ENCODE measurements at regions not wholly inside any gene's neighbourhood (a gene's known extent, or its start where the extent isn't known, plus 50 kb on each side); places are given as distances from the start of the nearest gene placed in this dataset.

- no peak for ATAC-seq
- POLR2A ChIA-PET, result no interaction called here
- no peak overlapping the region for H3K4me3 Mint-ChIP-seq
- H3K9me3 Mint-ChIP-seq, result peaks cover 0 to 10% (median 0%) of the 10 kb centered on the region in 9 donors
- no peak overlapping the region for H3K27ac Mint-ChIP-seq
- no peaks in the 10 kb centered on the region for H3K4me1 Mint-ChIP-seq
- no peak for DNase-seq
- H3K36me3 Mint-ChIP-seq, result peaks cover 0 to 5% (median 0%) of the 10 kb centered on the region in 3 donors
- no peaks in the 10 kb centered on the region for H3K27me3 Mint-ChIP-seq
These were observed 789.9 kb upstream of the C9orf72 start for GRCh38 chr9:28363151-28363562.

GRCh38 chr9:28365020-28365640 lies 791.8 kb upstream of the C9orf72 start:
- POLR2A ChIA-PET, result no interaction called here
- H3K9me3 Mint-ChIP-seq, result peaks cover 0 to 16% (median 0%) of the 10 kb centered on the region in 9 donors
- H3K27me3 Mint-ChIP-seq, result no peaks in the 10 kb centered on the region
- no peaks in the 10 kb centered on the region for H3K4me1 Mint-ChIP-seq
- DNase-seq (no peak), ATAC-seq (no peak)
- H3K4me3 Mint-ChIP-seq, result no peak overlapping the region
- no peak overlapping the region for H3K27ac Mint-ChIP-seq
- H3K36me3 Mint-ChIP-seq, result peaks cover 0 to 5% (median 0%) of the 10 kb centered on the region in 3 donors

GRCh38 chr9:28365728-28366127 lies 792.4 kb upstream of the C9orf72 start:
- POLR2A ChIA-PET, result no interaction called here
- DNase-seq (no peak), ATAC-seq (no peak)
- no peaks in the 10 kb centered on the region for H3K27me3 Mint-ChIP-seq
- H3K4me3 Mint-ChIP-seq, result no peak overlapping the region
- H3K9me3 Mint-ChIP-seq, result peaks cover 0 to 14% (median 0%) of the 10 kb centered on the region in 9 donors
- H3K36me3 Mint-ChIP-seq, result peaks cover 0 to 5% (median 0%) of the 10 kb centered on the region in 3 donors
- no peak overlapping the region for H3K27ac Mint-ChIP-seq
- H3K4me1 Mint-ChIP-seq, result no peaks in the 10 kb centered on the region

GRCh38 chr9:28378231-28378630 lies 805.0 kb upstream of the C9orf72 start:
- Mint-ChIP-seq H3K4me1 (no peaks in the 10 kb centered on the region), H3K27me3 (no peaks in the 10 kb centered on the region), H3K9me3 (peaks cover 0 to 9% (median 0%) of the 10 kb centered on the region in 9 donors), H3K4me3 (no peak overlapping the region), H3K27ac (no peak overlapping the region), H3K36me3 (no peaks in the 10 kb centered on the region)
- POLR2A ChIA-PET, result no interaction called here
- no peak for DNase-seq
- ATAC-seq, result no peak

- Mint-ChIP-seq H3K27me3 (no peaks in the 10 kb centered on the region), H3K4me1 (no peaks in the 10 kb centered on the region), H3K9me3 (peaks cover 0 to 9% (median 0%) of the 10 kb centered on the region in 9 donors), H3K4me3 (no peak overlapping the region), H3K27ac (no peak overlapping the region), H3K36me3 (no peaks in the 10 kb centered on the region)
- POLR2A ChIA-PET, result no interaction called here
- no peak for ATAC-seq
- DNase-seq, result no peak
These were observed 805.8 kb upstream of the C9orf72 start for GRCh38 chr9:28379082-28379481.

GRCh38 chr9:28389411-28389810 lies 816.1 kb upstream of the C9orf72 start:
- Mint-ChIP-seq H3K9me3 (peaks cover 0 to 17% (median 4%) of the 10 kb centered on the region in 9 donors), H3K36me3 (no peaks in the 10 kb centered on the region), H3K27me3 (no peaks in the 10 kb centered on the region), H3K4me3 (no peak overlapping the region), H3K4me1 (no peaks in the 10 kb centered on the region), H3K27ac (no peak overlapping the region)
- ATAC-seq, result no peak
- POLR2A ChIA-PET, result no interaction called here
- DNase-seq, result no peak

- Mint-ChIP-seq H3K4me3 (no peak overlapping the region), H3K27ac (no peak overlapping the region), H3K36me3 (no peaks in the 10 kb centered on the region), H3K4me1 (no peaks in the 10 kb centered on the region), H3K9me3 (peaks cover 0 to 9% (median 2%) of the 10 kb centered on the region in 9 donors), H3K27me3 (no peaks in the 10 kb centered on the region)
- DNase-seq (no peak), ATAC-seq (no peak)
- POLR2A ChIA-PET, result no interaction called here
These were observed 821.5 kb upstream of the C9orf72 start for GRCh38 chr9:28394774-28395173.

GRCh38 chr9:28396058-28396457 lies 822.8 kb upstream of the C9orf72 start:
- DNase-seq (no peak), ATAC-seq (no peak)
- H3K4me1 Mint-ChIP-seq, result no peaks in the 10 kb centered on the region
- H3K27ac Mint-ChIP-seq, result no peak overlapping the region
- H3K9me3 Mint-ChIP-seq, result peaks cover 0 to 9% (median 2%) of the 10 kb centered on the region in 9 donors
- H3K36me3 Mint-ChIP-seq, result no peaks in the 10 kb centered on the region
- H3K4me3 Mint-ChIP-seq, result no peak overlapping the region
- POLR2A ChIA-PET, result no interaction called here
- no peaks in the 10 kb centered on the region for H3K27me3 Mint-ChIP-seq

GRCh38 chr9:28407351-28407750 lies 834.1 kb upstream of the C9orf72 start:
- no peak overlapping the region for H3K27ac Mint-ChIP-seq
- H3K4me1 Mint-ChIP-seq, result no peaks in the 10 kb centered on the region
- POLR2A ChIA-PET, result no interaction called here
- peaks cover 0 to 10% (median 0%) of the 10 kb centered on the region in 9 donors for H3K9me3 Mint-ChIP-seq
- ATAC-seq (no peak), DNase-seq (no peak)
- no peaks in the 10 kb centered on the region for H3K36me3 Mint-ChIP-seq
- no peak overlapping the region for H3K4me3 Mint-ChIP-seq
- H3K27me3 Mint-ChIP-seq, result no peaks in the 10 kb centered on the region

- ATAC-seq, result no peak
- POLR2A ChIA-PET, result no interaction called here
- no peak overlapping the region for H3K4me3 Mint-ChIP-seq
These were observed 836.6 kb upstream of the C9orf72 start for GRCh38 chr9:28409919-28410318.

GRCh38 chr9:28410411-28410810 lies 837.1 kb upstream of the C9orf72 start:
- no peak for ATAC-seq

More at GRCh38 chr9:28409919-28410318, 836.6 kb upstream of the C9orf72 start:
- Mint-ChIP-seq H3K9me3 (peaks cover 0 to 10% (median 0%) of the 10 kb centered on the region in 9 donors), H3K4me1 (no peaks in the 10 kb centered on the region), H3K27ac (no peak overlapping the region), H3K36me3 (no peaks in the 10 kb centered on the region), H3K27me3 (no peaks in the 10 kb centered on the region)
- no peak for DNase-seq

GRCh38 chr9:28413471-28413870 lies 840.2 kb upstream of the C9orf72 start:
- no peak for DNase-seq
- Mint-ChIP-seq H3K27ac (no peak overlapping the region), H3K27me3 (no peaks in the 10 kb centered on the region), H3K4me1 (no peaks in the 10 kb centered on the region), H3K9me3 (peaks cover 0 to 9% (median 0%) of the 10 kb centered on the region in 9 donors), H3K4me3 (no peak overlapping the region), H3K36me3 (no peaks in the 10 kb centered on the region)
- POLR2A ChIA-PET, result no interaction called here
- ATAC-seq, result no peak

More at GRCh38 chr9:28410411-28410810, 837.1 kb upstream of the C9orf72 start:
- Mint-ChIP-seq H3K27ac (no peak overlapping the region), H3K4me3 (no peak overlapping the region), H3K9me3 (peaks cover 0 to 10% (median 0%) of the 10 kb centered on the region in 9 donors), H3K4me1 (no peaks in the 10 kb centered on the region), H3K27me3 (no peaks in the 10 kb centered on the region), H3K36me3 (no peaks in the 10 kb centered on the region)
- POLR2A ChIA-PET, result no interaction called here
- DNase-seq, result no peak

- POLR2A ChIA-PET, result no interaction called here
- Mint-ChIP-seq H3K9me3 (peaks cover 0 to 10% (median 0%) of the 10 kb centered on the region in 9 donors), H3K4me3 (no peak overlapping the region), H3K27me3 (no peaks in the 10 kb centered on the region), H3K4me1 (no peaks in the 10 kb centered on the region), H3K27ac (no peak overlapping the region), H3K36me3 (no peaks in the 10 kb centered on the region)
- DNase-seq, result no peak
- ATAC-seq, result no peak
These were observed 850.0 kb upstream of the C9orf72 start for GRCh38 chr9:28423255-28423654.

GRCh38 chr9:28435456-28435855 lies 862.2 kb upstream of the C9orf72 start:
- Mint-ChIP-seq H3K4me3 (no peak overlapping the region), H3K27me3 (no peaks in the 10 kb centered on the region), H3K4me1 (no peaks in the 10 kb centered on the region), H3K9me3 (peaks cover 0 to 11% (median 3%) of the 10 kb centered on the region in 9 donors), H3K36me3 (no peaks in the 10 kb centered on the region), H3K27ac (no peak overlapping the region)
- POLR2A ChIA-PET, result no interaction called here
- no peak for DNase-seq
- ATAC-seq, result no peak

Measured in naive thymus-derived CD8-positive, alpha-beta T cell (primary cell).